ENCODE measurements at regions not wholly inside any gene's neighbourhood (a gene's known extent, or its start where the extent isn't known, plus 50 kb on each side); places are given as distances from the start of the nearest gene placed in this dataset.

GRCh38 chr1:47557066-47557465 is 119.2 kb downstream of the FOXD2 start:
- no peaks in the 10 kb centered on the region for H3K36me3 ChIP-seq (ENCODE audit: insufficient read depth, low read length)
- H3K27ac ChIP-seq (ENCODE audit: low read depth, low read length): no peak overlapping the region
- H3K9me3 ChIP-seq (ENCODE audit: low read length): no peaks in the 10 kb centered on the region
- no peak overlapping the region for H3K9ac ChIP-seq (ENCODE audit: low read length)
- no peak overlapping the region for H3K4me3 ChIP-seq (ENCODE audit: low read depth in 1 of 2, low read length in 2 of 2)
- no peaks in the 10 kb centered on the region for H3K4me1 ChIP-seq (ENCODE audit: insufficient read depth, low read length)
- H3K27me3 ChIP-seq (ENCODE audit: control insufficient read depth in 1 of 2, insufficient read depth in 2 of 2, low read length in 2 of 2): peaks cover 4 to 13% of the 10 kb centered on the region in 2 donors

GRCh38 chr1:47558601-47559593 is 121.1 kb downstream of the FOXD2 start:
- no peaks in the 10 kb centered on the region for H3K9me3 ChIP-seq (ENCODE audit: low read length)
- no peak overlapping the region for H3K4me3 ChIP-seq (ENCODE audit: low read depth in 1 of 2, low read length in 2 of 2)
- H3K27me3 ChIP-seq (ENCODE audit: control insufficient read depth in 1 of 2, insufficient read depth in 2 of 2, low read length in 2 of 2): peaks cover 4 to 13% of the 10 kb centered on the region in 2 donors
- H3K4me1 ChIP-seq (ENCODE audit: insufficient read depth, low read length): no peaks in the 10 kb centered on the region
- H3K36me3 ChIP-seq (ENCODE audit: insufficient read depth, low read length): no peaks in the 10 kb centered on the region
- no peak overlapping the region for H3K9ac ChIP-seq (ENCODE audit: low read length)
- no peak overlapping the region for H3K27ac ChIP-seq (ENCODE audit: low read depth, low read length)

- H3K4me3 ChIP-seq (ENCODE audit: low read depth in 1 of 2, low read length in 2 of 2): no peak overlapping the region
- no peaks in the 10 kb centered on the region for H3K9me3 ChIP-seq (ENCODE audit: low read length)
- H3K9ac ChIP-seq (ENCODE audit: low read length): no peak overlapping the region
- peaks cover 4 to 13% of the 10 kb centered on the region in 2 donors for H3K27me3 ChIP-seq (ENCODE audit: control insufficient read depth in 1 of 2, insufficient read depth in 2 of 2, low read length in 2 of 2)
- H3K4me1 ChIP-seq (ENCODE audit: insufficient read depth, low read length): no peaks in the 10 kb centered on the region
- H3K36me3 ChIP-seq (ENCODE audit: insufficient read depth, low read length): no peaks in the 10 kb centered on the region
- no peak overlapping the region for H3K27ac ChIP-seq (ENCODE audit: low read depth, low read length)
Observed at GRCh38 chr1:47559944-47560695, 122.3 kb downstream of the FOXD2 start.

- no peaks in the 10 kb centered on the region for H3K9me3 ChIP-seq (ENCODE audit: low read length)
- peaks cover 4 to 13% of the 10 kb centered on the region in 2 donors for H3K27me3 ChIP-seq (ENCODE audit: control insufficient read depth in 1 of 2, insufficient read depth in 2 of 2, low read length in 2 of 2)
- no peaks in the 10 kb centered on the region for H3K4me1 ChIP-seq (ENCODE audit: insufficient read depth, low read length)
- H3K27ac ChIP-seq (ENCODE audit: low read depth, low read length): no peak overlapping the region
- H3K9ac ChIP-seq (ENCODE audit: low read length): no peak overlapping the region
- H3K4me3 ChIP-seq (ENCODE audit: low read depth in 1 of 2, low read length in 2 of 2): no peak overlapping the region
- no peaks in the 10 kb centered on the region for H3K36me3 ChIP-seq (ENCODE audit: insufficient read depth, low read length)
Observed at GRCh38 chr1:47561523-47562007, 123.7 kb downstream of the FOXD2 start.

- Histone ChIP-seq H3K9me3 (ENCODE audit: low read length) (no peaks in the 10 kb centered on the region), H3K9ac (ENCODE audit: low read length) (no peak overlapping the region), H3K4me1 (ENCODE audit: insufficient read depth, low read length) (no peaks in the 10 kb centered on the region), H3K27ac (ENCODE audit: low read depth, low read length) (no peak overlapping the region), H3K27me3 (ENCODE audit: control insufficient read depth in 1 of 2, insufficient read depth in 2 of 2, low read length in 2 of 2) (peaks cover 4 to 13% of the 10 kb centered on the region in 2 donors), H3K36me3 (ENCODE audit: insufficient read depth, low read length) (no peaks in the 10 kb centered on the region), H3K4me3 (ENCODE audit: low read depth in 1 of 2, low read length in 2 of 2) (no peak overlapping the region)
Observed at GRCh38 chr1:47562147-47562546, 124.3 kb downstream of the FOXD2 start.

- no peak overlapping the region for H3K27ac ChIP-seq (ENCODE audit: low read depth, low read length)
- H3K27me3 ChIP-seq (ENCODE audit: control insufficient read depth in 1 of 2, insufficient read depth in 2 of 2, low read length in 2 of 2): peaks cover 4 to 13% of the 10 kb centered on the region in 2 donors
- H3K9ac ChIP-seq (ENCODE audit: low read length): no peak overlapping the region
- H3K4me1 ChIP-seq (ENCODE audit: insufficient read depth, low read length): no peaks in the 10 kb centered on the region
- no peaks in the 10 kb centered on the region for H3K9me3 ChIP-seq (ENCODE audit: low read length)
- no peak overlapping the region for H3K4me3 ChIP-seq (ENCODE audit: low read depth in 1 of 2, low read length in 2 of 2)
- no peaks in the 10 kb centered on the region for H3K36me3 ChIP-seq (ENCODE audit: insufficient read depth, low read length)
Observed at GRCh38 chr1:47562799-47563198, 125.0 kb downstream of the FOXD2 start.

- H3K27me3 ChIP-seq (ENCODE audit: control insufficient read depth in 1 of 2, insufficient read depth in 2 of 2, low read length in 2 of 2): peaks cover 4 to 9% of the 10 kb centered on the region in 2 donors
- H3K36me3 ChIP-seq (ENCODE audit: insufficient read depth, low read length): no peaks in the 10 kb centered on the region
- H3K4me1 ChIP-seq (ENCODE audit: insufficient read depth, low read length): no peaks in the 10 kb centered on the region
- H3K9me3 ChIP-seq (ENCODE audit: low read length): no peaks in the 10 kb centered on the region
- H3K27ac ChIP-seq (ENCODE audit: low read depth, low read length): no peak overlapping the region
- no peak overlapping the region for H3K9ac ChIP-seq (ENCODE audit: low read length)
- no peak overlapping the region for H3K4me3 ChIP-seq (ENCODE audit: low read depth in 1 of 2, low read length in 2 of 2)
Observed at GRCh38 chr1:47563201-47563600, 125.4 kb downstream of the FOXD2 start.

- no peaks in the 10 kb centered on the region for H3K36me3 ChIP-seq (ENCODE audit: insufficient read depth, low read length)
- H3K27me3 ChIP-seq (ENCODE audit: control insufficient read depth in 1 of 2, insufficient read depth in 2 of 2, low read length in 2 of 2): no peaks in the 10 kb centered on the region
- H3K9me3 ChIP-seq (ENCODE audit: low read length): no peaks in the 10 kb centered on the region
- no peak overlapping the region for H3K4me3 ChIP-seq (ENCODE audit: low read depth in 1 of 2, low read length in 2 of 2)
- H3K4me1 ChIP-seq (ENCODE audit: insufficient read depth, low read length): no peaks in the 10 kb centered on the region
- no peak overlapping the region for H3K9ac ChIP-seq (ENCODE audit: low read length)
- no peak overlapping the region for H3K27ac ChIP-seq (ENCODE audit: low read depth, low read length)
Observed at GRCh38 chr1:47564570-47564969, 126.7 kb downstream of the FOXD2 start.

GRCh38 chr1:47565092-47565491 is 127.2 kb downstream of the FOXD2 start:
- no peaks in the 10 kb centered on the region for H3K36me3 ChIP-seq (ENCODE audit: insufficient read depth, low read length)
- no peak overlapping the region for H3K9ac ChIP-seq (ENCODE audit: low read length)
- H3K4me3 ChIP-seq (ENCODE audit: low read depth in 1 of 2, low read length in 2 of 2): no peak overlapping the region
- no peaks in the 10 kb centered on the region for H3K4me1 ChIP-seq (ENCODE audit: insufficient read depth, low read length)
- no peaks in the 10 kb centered on the region for H3K9me3 ChIP-seq (ENCODE audit: low read length)
- peaks cover 0 to 1% of the 10 kb centered on the region in 2 donors for H3K27me3 ChIP-seq (ENCODE audit: control insufficient read depth in 1 of 2, insufficient read depth in 2 of 2, low read length in 2 of 2)
- H3K27ac ChIP-seq (ENCODE audit: low read depth, low read length): no peak overlapping the region

GRCh38 chr1:47565676-47566075 is 127.8 kb downstream of the FOXD2 start:
- H3K27me3 ChIP-seq (ENCODE audit: control insufficient read depth in 1 of 2, insufficient read depth in 2 of 2, low read length in 2 of 2): peaks cover 0 to 7% of the 10 kb centered on the region in 2 donors

GRCh38 chr1:47568763-47569162 is 130.9 kb downstream of the FOXD2 start:
- H3K9me3 ChIP-seq (ENCODE audit: low read length): no peaks in the 10 kb centered on the region
- peaks cover 0 to 13% of the 10 kb centered on the region in 2 donors for H3K27me3 ChIP-seq (ENCODE audit: control insufficient read depth in 1 of 2, insufficient read depth in 2 of 2, low read length in 2 of 2)
- no peak overlapping the region for H3K4me3 ChIP-seq (ENCODE audit: low read depth in 1 of 2, low read length in 2 of 2)
- no peaks in the 10 kb centered on the region for H3K36me3 ChIP-seq (ENCODE audit: insufficient read depth, low read length)
- H3K4me1 ChIP-seq (ENCODE audit: insufficient read depth, low read length): no peaks in the 10 kb centered on the region
- H3K27ac ChIP-seq (ENCODE audit: low read depth, low read length): no peak overlapping the region
- H3K9ac ChIP-seq (ENCODE audit: low read length): no peak overlapping the region

More at GRCh38 chr1:47565676-47566075, 127.8 kb downstream of the FOXD2 start:
- H3K4me1 ChIP-seq (ENCODE audit: insufficient read depth, low read length): no peaks in the 10 kb centered on the region
- H3K36me3 ChIP-seq (ENCODE audit: insufficient read depth, low read length): no peaks in the 10 kb centered on the region
- no peaks in the 10 kb centered on the region for H3K9me3 ChIP-seq (ENCODE audit: low read length)
- no peak overlapping the region for H3K27ac ChIP-seq (ENCODE audit: low read depth, low read length)
- no peak overlapping the region for H3K4me3 ChIP-seq (ENCODE audit: low read depth in 1 of 2, low read length in 2 of 2)
- no peak overlapping the region for H3K9ac ChIP-seq (ENCODE audit: low read length)

Data from muscle layer of colon (tissue), 2 donors.